SU-DHL-6 (cell line): ENCODE measurements at regions not wholly inside any gene's neighbourhood (a gene's known extent, or its start where the extent isn't known, plus 50 kb on each side); places are given as distances from the start of the nearest gene placed in this dataset.

ENCODE experiments used
- EZH2phosphoT487 ChIP-seq: fragments of 200-600 bp; sonication (generic), shearing (Covaris generic); conservative IDR thresholded peaks from 2 replicates; pipeline ENCODE4 v1.6.1; 2018; ENCODE audit warnings: mild to moderate bottlenecking, antibody characterized with exemption, low read length, moderate library complexity, mixed read lengths
- TF ChIP-seq, protein P1 (sequence below): fragments of 200-600 bp; sonication (generic); IDR thresholded peaks from one replicate; pipeline ENCODE4 v1.5.1; 2017; ENCODE audit warnings: antibody characterized with exemption, mild to moderate bottlenecking, low read length, moderate library complexity; ENCODE audit not compliant: insufficient read depth, poor library complexity, severe bottlenecking

DNA sequence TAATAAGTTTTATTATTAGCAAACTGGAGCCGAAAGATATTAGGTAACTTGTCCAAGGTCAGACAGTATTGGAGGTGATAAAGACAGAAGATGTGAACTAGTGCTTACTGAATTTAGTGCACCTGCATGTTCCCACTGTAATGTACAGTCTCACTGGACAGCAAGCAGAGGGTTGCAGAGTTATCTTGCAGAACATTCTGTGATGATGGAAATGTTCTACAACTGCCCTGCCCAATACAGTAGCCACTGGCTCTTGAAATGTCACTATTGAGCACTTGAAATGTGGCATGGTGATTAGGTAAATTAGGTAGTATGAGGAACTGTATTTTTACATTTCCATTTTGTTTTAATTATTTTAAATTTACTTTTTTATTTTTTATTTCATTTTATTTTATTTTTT lies 356.6 kb downstream of the EPHA4 start:
- TF ChIP-seq, protein P1, sequence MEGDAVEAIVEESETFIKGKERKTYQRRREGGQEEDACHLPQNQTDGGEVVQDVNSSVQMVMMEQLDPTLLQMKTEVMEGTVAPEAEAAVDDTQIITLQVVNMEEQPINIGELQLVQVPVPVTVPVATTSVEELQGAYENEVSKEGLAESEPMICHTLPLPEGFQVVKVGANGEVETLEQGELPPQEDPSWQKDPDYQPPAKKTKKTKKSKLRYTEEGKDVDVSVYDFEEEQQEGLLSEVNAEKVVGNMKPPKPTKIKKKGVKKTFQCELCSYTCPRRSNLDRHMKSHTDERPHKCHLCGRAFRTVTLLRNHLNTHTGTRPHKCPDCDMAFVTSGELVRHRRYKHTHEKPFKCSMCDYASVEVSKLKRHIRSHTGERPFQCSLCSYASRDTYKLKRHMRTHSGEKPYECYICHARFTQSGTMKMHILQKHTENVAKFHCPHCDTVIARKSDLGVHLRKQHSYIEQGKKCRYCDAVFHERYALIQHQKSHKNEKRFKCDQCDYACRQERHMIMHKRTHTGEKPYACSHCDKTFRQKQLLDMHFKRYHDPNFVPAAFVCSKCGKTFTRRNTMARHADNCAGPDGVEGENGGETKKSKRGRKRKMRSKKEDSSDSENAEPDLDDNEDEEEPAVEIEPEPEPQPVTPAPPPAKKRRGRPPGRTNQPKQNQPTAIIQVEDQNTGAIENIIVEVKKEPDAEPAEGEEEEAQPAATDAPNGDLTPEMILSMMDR = no peak
- TF ChIP-seq EZH2phosphoT487 = no peak
